CD4-positive, alpha-beta T cell (primary cell): ENCODE measurements at regions not wholly inside any gene's neighbourhood (a gene's known extent, or its start where the extent isn't known, plus 50 kb on each side); places are given as distances from the start of the nearest gene placed in this dataset.

Experiments used
- ATAC-seq: fragments of 200-7000 bp; cut with Tn5 transposase; one replicate; pipeline ENCODE4 v1.10.0; 2022; ENCODE audit warnings: mild to moderate bottlenecking; ENCODE audit not compliant: poor library complexity
- CTCF ChIA-PET: fragments of 350-600 bp; sonication (Branson Sonifier 250); formaldehyde crosslinking; loops from one replicate; lab custom pipeline; 2021; ENCODE audit warnings: antibody characterized with exemption, inconsistent platforms; lab: Charles Lee
- POLR2A ChIA-PET: fragments of 350-600 bp; sonication (Branson Sonifier 250); formaldehyde crosslinking; loops from one replicate; lab custom pipeline; 2021; ENCODE audit warnings: antibody characterized with exemption, inconsistent platforms; lab: Charles Lee
- DNase-seq, 14 experiments: peaks; one replicate each; pipeline ENCODE4 v3.0.0-alpha.2; 2013 to 2020; ENCODE audit warnings: mixed read lengths in 2 of 14
- H3K27ac ChIP-seq, 2 donors: one replicate each; pipeline versions ENCODE4 v1.5.1 to v1.7.0; 2013; ENCODE audit warnings: low read length in 2 of 2, low read depth in 1 of 2, mild to moderate bottlenecking in 1 of 2
- H3K27me3 ChIP-seq, 2 experiments: 1 replicate in 1 of 2; 2 replicates in 1 of 2; pipeline versions ENCODE4 v1.6.1 to v1.7.0; 2013; ENCODE audit warnings: low read length in 2 of 2, control low read depth in 1 of 2, mild to moderate bottlenecking in 1 of 2, moderate library complexity in 1 of 2; ENCODE audit not compliant: insufficient read depth in 2 of 2, control insufficient read depth in 1 of 2
- H3K36me3 ChIP-seq: one replicate; pipeline ENCODE4 v1.6.1; 2013; ENCODE audit warnings: low read length, control low read depth; ENCODE audit not compliant: insufficient read depth
- H3K4me1 ChIP-seq: one replicate; pipeline ENCODE4 v1.6.1; 2013; ENCODE audit warnings: low read length, control low read depth; ENCODE audit not compliant: insufficient read depth
- H3K4me3 ChIP-seq: one replicate; pipeline ENCODE4 v1.5.1; 2013; ENCODE audit warnings: mild to moderate bottlenecking, low read length, moderate library complexity
- H3K9me3 ChIP-seq, 2 experiments: 1 replicate in 1 of 2; 2 replicates in 1 of 2; pipeline versions ENCODE4 v1.6.1 to v1.7.0; 2013; ENCODE audit warnings: low read length in 2 of 2, mild to moderate bottlenecking in 2 of 2, control low read depth in 1 of 2, moderate library complexity in 1 of 2; ENCODE audit not compliant: control insufficient read depth in 1 of 2, insufficient read depth in 1 of 2
- H3K27ac Mint-ChIP-seq: one replicate; pipeline ENCODE4 v1.8.0; 2020; ENCODE audit warnings: mixed read lengths
- H3K27me3 Mint-ChIP-seq: one replicate; pipeline ENCODE4 v1.8.0; 2021; ENCODE audit warnings: mixed read lengths
- H3K36me3 Mint-ChIP-seq: one replicate; pipeline ENCODE4 v1.8.0; 2021; ENCODE audit warnings: low read depth, mixed read lengths
- H3K4me1 Mint-ChIP-seq: one replicate; pipeline ENCODE4 v1.8.0; 2021; ENCODE audit warnings: low read depth, mixed read lengths
- H3K4me3 Mint-ChIP-seq: one replicate; pipeline ENCODE4 v1.8.0; 2020; ENCODE audit warnings: mild to moderate bottlenecking, mixed read lengths
- H3K9me3 Mint-ChIP-seq: one replicate; pipeline ENCODE4 v1.8.0; 2020; ENCODE audit warnings: mixed read lengths
- CTCF ChIP-seq: fragments of 200-600 bp; IDR thresholded peaks from one replicate; pipeline ENCODE4 v1.8.0; 2022; ENCODE audit warnings: antibody characterized with exemption, mild to moderate bottlenecking
- intact Hi-C, 2 experiments: fragments of 100-400 bp; cut with DNase I in 1 of 2; cut with micrococcal nuclease in 1 of 2; formaldehyde crosslinking; loops; one replicate each; pipeline versions ENCODE4 v1.15.1 to v1.9.0; 2023 to 2025; cut with DNase I, micrococcal nuclease

- Mint-ChIP-seq H3K4me1 (no peaks in the 10 kb centered on the region), H3K36me3 (no peaks in the 10 kb centered on the region), H3K27ac (no peak overlapping the region), H3K9me3 (peaks cover 10% of the 10 kb centered on the region), H3K4me3 (no peak overlapping the region), H3K27me3 (no peaks in the 10 kb centered on the region)
- Histone ChIP-seq H3K4me1 (no peaks in the 10 kb centered on the region), H3K36me3 (no peaks in the 10 kb centered on the region), H3K27me3 (no peaks in the 10 kb centered on the region), H3K9me3 (no peaks in the 10 kb centered on the region), H3K4me3 (no peak overlapping the region), H3K27ac (no peak overlapping the region)
- TF ChIP-seq CTCF = no peak
- ATAC-seq (no peak), DNase-seq (no peak)
- intact Hi-C loops = no loop called here
- ChIA-PET CTCF (no interaction called here), POLR2A (no interaction called here)
Observed at GRCh38 chr2:21580391-21580790, 456.6 kb downstream of the TDRD15 start.

GRCh38 chr2:21585881-21586280, 462.1 kb downstream of the TDRD15 start:
- Mint-ChIP-seq H3K27ac (no peak overlapping the region), H3K36me3 (no peaks in the 10 kb centered on the region), H3K4me1 (no peaks in the 10 kb centered on the region), H3K9me3 (peaks cover 4% of the 10 kb centered on the region), H3K4me3 (no peak overlapping the region), H3K27me3 (no peaks in the 10 kb centered on the region)
- no peak overlapping the region for H3K4me3 ChIP-seq
- H3K36me3 ChIP-seq = no peaks in the 10 kb centered on the region
- TF ChIP-seq CTCF = no peak
- DNase-seq (no peak), ATAC-seq (no peak)
- intact Hi-C loops = no loop called here
- ChIA-PET CTCF (no interaction called here), POLR2A (no interaction called here)
- H3K4me1 ChIP-seq = no peaks in the 10 kb centered on the region
- no peaks in the 10 kb centered on the region for H3K27me3 ChIP-seq
- H3K9me3 ChIP-seq = peaks cover 0 to 4% of the 10 kb centered on the region in 2 experiments
- no peak overlapping the region for H3K27ac ChIP-seq

- H3K27ac Mint-ChIP-seq = no peak overlapping the region
Observed at GRCh38 chr2:21590026-21590690, 466.4 kb downstream of the TDRD15 start.

More at GRCh38 chr2:21590026-21590690, 466.4 kb downstream of the TDRD15 start:
- Histone ChIP-seq H3K9me3 (peaks cover 0 to 4% of the 10 kb centered on the region in 2 experiments), H3K27ac (no peak overlapping the region), H3K27me3 (no peaks in the 10 kb centered on the region), H3K36me3 (no peaks in the 10 kb centered on the region), H3K4me3 (no peak overlapping the region), H3K4me1 (no peaks in the 10 kb centered on the region)
- Mint-ChIP-seq H3K9me3 (peaks cover 10% of the 10 kb centered on the region), H3K27me3 (no peaks in the 10 kb centered on the region), H3K4me3 (no peak overlapping the region), H3K36me3 (no peaks in the 10 kb centered on the region), H3K4me1 (no peaks in the 10 kb centered on the region)
- DNase-seq = no peak
- ChIA-PET CTCF (no interaction called here), POLR2A (no interaction called here)
- no peak for ATAC-seq
- intact Hi-C loops = no loop called here
- no peak for TF ChIP-seq CTCF
